Mammary epithelial cell (primary cell): ENCODE measurements at regions not wholly inside any gene's neighbourhood (a gene's known extent, or its start where the extent isn't known, plus 50 kb on each side); places are given as distances from the start of the nearest gene placed in this dataset.

Experiments used
- EZH2 ChIP-seq: IDR thresholded peaks from 2 replicates; pipeline ENCODE4 v1.6.1; 2012; ENCODE audit warnings: low read length, inconsistent platforms, borderline replicate concordance
- TF ChIP-seq, protein P1 (sequence below), 2 donors: IDR thresholded peaks in 1 of 2; conservative IDR thresholded peaks in 1 of 2; 2 replicates each; pipeline ENCODE4 v1.5.1; 2011 to 2012; ENCODE audit warnings: inconsistent platforms in 2 of 2, low read length in 2 of 2, mild to moderate bottlenecking in 2 of 2, control low read depth in 1 of 2, low read depth in 1 of 2; ENCODE audit not compliant: insufficient read depth in 1 of 2; ENCODE audit errors: extremely low read depth in 1 of 2

DNA sequence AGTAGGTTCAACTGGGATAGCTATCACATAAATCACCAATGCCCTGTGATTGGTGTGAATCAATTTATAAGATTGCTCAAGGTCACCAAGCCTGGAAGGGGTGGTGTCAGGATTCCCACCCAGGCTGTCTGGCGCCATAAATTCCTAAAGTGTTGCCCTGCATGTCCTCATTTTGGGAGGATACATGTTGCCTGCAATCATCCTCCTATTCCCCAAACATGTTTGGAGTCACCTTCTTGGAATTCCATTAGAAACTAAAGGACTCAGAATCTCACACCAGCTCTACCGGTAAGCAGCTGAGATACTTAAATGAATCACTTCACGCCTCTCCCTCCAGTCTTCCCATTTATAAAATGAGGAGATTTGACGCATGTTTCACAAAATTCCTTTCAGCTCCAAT lies 54.1 kb upstream of the SLC45A1 start:
- TF ChIP-seq, protein P1, sequence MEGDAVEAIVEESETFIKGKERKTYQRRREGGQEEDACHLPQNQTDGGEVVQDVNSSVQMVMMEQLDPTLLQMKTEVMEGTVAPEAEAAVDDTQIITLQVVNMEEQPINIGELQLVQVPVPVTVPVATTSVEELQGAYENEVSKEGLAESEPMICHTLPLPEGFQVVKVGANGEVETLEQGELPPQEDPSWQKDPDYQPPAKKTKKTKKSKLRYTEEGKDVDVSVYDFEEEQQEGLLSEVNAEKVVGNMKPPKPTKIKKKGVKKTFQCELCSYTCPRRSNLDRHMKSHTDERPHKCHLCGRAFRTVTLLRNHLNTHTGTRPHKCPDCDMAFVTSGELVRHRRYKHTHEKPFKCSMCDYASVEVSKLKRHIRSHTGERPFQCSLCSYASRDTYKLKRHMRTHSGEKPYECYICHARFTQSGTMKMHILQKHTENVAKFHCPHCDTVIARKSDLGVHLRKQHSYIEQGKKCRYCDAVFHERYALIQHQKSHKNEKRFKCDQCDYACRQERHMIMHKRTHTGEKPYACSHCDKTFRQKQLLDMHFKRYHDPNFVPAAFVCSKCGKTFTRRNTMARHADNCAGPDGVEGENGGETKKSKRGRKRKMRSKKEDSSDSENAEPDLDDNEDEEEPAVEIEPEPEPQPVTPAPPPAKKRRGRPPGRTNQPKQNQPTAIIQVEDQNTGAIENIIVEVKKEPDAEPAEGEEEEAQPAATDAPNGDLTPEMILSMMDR (conservative IDR thresholded peaks at IDR 0.05 in 1 of 2, IDR thresholded peaks at IDR 0.05 in 1 of 2; ENCODE audit: extremely low read depth in 1 of 2, insufficient read depth in 1 of 2, low read depth in 1 of 2, low read length in 2 of 2) = no peak
- no peak for TF ChIP-seq EZH2
